HUDEP-2 (cell line): ENCODE measurements at regions not wholly inside any gene's neighbourhood (a gene's known extent, or its start where the extent isn't known, plus 50 kb on each side); places are given as distances from the start of the nearest gene placed in this dataset.
A peak's percentile ranks its signal among the peaks of the same experiment; 100 is the strongest.

Experiments
- DNase-seq, 76 experiments: peaks; one replicate each; lab custom pipeline; 2025; ENCODE audit not compliant: unreplicated experiment in 76 of 76; lab: John Stamatoyannopoulos, UW

GRCh38 chr4:62209757-62210485, 1009.8 kb downstream of the ADGRL3 start:
- DNase-seq, result no peak

- no peak for DNase-seq
Observed at GRCh38 chr4:62208921-62209320, 1008.8 kb downstream of the ADGRL3 start.

- peak in 1 of 76 experiments; percentile 0 for DNase-seq
Observed at GRCh38 chr4:62204136-62204535, 1004.0 kb downstream of the ADGRL3 start.

DNA sequence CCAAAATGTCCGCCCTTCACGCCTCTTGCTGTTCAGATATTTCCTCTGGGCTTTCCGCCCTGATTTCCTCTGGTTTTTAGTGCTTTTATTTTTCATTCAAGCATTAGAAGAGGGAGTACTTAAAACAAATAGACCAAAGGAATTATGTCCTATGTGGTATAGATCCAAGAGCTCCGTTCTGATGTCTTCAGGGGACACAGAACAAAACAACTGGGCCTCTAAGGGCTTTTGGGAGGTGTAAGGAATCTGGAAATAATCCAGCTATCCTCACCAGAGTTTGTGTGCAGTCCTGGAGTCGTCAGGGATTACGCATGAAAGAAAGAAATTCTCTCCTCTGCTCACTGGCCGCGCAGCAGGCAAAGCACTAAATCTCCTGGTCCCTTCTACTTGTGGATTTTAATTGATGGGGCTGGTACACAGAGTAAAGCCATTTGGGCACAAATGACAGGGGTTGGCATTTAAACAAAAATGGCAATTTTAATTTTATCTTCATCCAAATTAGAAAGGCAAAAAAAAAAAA, 999.2 kb downstream of the ADGRL3 start:
- no peak for DNase-seq

GRCh38 chr4:62196338-62196737, 996.2 kb downstream of the ADGRL3 start:
- no peak for DNase-seq

GRCh38 chr4:62194342-62194741, 994.2 kb downstream of the ADGRL3 start:
- DNase-seq, result no peak

GRCh38 chr4:62193761-62194160, 993.6 kb downstream of the ADGRL3 start:
- DNase-seq, result no peak

- no peak for DNase-seq
Observed at GRCh38 chr4:62191451-62192240, 991.5 kb downstream of the ADGRL3 start.

DNA sequence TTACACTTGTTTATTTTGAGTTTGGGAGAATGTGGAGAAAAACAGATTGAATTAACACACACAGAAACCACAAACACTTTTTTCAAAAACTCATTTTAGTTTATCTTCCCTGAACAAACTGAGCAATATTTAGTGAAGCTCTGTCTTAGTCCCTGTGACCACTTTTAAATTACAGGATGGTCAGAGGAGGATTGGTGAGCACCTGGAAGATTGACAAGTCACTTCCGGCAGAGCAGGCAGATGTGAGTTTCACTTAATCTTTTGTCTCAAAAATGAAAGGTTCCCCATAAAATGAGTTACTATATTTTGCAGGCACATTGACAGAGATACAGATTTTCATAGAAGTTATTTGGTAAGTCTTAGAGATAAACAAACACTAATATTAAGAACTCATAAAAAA, 970.1 kb downstream of the ADGRL3 start:
- DNase-seq, result no peak

- no peak for DNase-seq
Observed at GRCh38 chr4:62168681-62169080, 968.6 kb downstream of the ADGRL3 start.

DNA sequence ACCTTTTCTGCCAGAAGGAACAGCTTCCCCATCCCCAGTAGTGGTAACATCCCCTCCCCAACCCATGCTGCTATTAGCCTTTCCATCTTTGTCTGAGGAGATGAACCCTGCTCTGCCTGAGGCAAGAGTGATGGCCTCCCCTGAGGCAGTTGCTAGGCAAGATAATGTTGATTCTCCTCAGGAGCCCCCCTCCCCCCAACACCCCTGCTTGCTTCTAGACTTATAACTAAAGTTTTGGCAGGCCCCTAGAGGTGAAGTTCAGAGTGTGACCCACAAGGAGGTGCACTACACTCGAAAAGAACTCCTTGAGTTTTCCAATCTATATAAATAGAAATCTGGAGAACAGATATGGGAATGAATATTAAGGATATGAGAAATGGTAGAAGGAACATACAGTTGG, 962.5 kb downstream of the ADGRL3 start:
- no peak for DNase-seq

DNA sequence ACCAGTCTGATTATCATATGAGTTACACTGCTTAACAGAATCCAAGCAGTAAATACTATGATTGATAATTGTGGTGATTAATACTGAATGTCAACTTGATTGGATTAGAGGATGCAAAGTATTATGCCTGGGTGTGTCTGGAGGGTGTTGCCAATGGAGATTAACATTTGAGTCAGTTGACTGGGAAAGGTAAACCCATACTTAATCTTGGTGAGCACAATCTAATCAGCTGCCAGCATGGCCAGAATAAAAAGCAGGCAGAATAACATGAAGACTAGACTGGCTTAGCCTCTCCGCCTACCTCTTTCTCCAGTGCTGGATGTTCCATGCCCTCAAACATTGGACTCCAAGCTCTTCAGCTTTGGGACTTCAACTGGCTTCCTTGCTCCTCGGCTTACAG, 961.3 kb downstream of the ADGRL3 start:
- no peak for DNase-seq

GRCh38 chr4:62159876-62160275, 959.8 kb downstream of the ADGRL3 start:
- DNase-seq, result no peak

GRCh38 chr4:62159306-62159705, 959.2 kb downstream of the ADGRL3 start:
- DNase-seq, result no peak

- DNase-seq, result no peak
Observed at GRCh38 chr4:62156205-62156604, 956.1 kb downstream of the ADGRL3 start.

- DNase-seq, result no peak
Observed at GRCh38 chr4:62145276-62145675, 945.1 kb downstream of the ADGRL3 start.

DNA sequence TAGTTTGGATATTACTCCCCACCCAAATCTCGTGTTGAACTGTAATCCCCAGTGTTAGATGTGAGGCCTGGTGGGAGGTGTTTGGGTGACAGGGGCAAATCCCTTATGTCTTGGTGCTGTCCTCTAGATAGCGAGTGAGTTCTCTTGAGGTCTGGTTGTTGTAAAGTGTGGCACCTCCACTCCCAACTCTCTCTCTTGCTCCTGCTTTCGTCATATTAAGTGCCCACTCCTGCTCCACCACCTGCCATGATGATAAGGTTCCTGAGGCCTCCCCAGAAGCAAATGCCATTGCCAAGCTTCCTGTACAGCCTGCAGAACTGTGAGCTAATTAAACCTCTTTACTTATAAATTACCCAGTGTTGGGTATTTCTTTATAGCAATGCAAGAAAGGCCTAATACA, 944.3 kb downstream of the ADGRL3 start:
- no peak for DNase-seq

- no peak for DNase-seq
Observed at GRCh38 chr4:62135565-62136156, 935.5 kb downstream of the ADGRL3 start.

DNA sequence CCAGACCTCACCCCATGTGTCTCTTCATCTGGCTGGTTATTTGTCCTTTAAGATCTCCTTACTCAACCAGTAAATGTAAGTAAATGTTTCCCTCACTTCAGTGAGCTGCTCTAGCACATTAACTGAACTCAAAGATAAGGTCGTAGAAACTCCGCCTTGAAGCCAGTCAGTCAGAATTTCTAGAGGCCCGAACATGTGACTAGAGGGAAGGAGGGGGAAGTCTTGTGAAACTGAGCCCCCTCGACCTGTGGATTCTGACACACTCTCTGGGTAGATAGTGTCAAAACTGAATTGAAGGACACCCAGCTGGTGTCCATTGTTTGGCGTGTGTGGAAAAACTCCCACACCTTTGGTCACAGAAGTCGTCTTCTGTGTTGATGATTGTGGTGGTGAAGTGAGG, 933.9 kb downstream of the ADGRL3 start:
- peak in 1 of 76 experiments; percentile 11 for DNase-seq

- no peak for DNase-seq
Observed at GRCh38 chr4:62133101-62133897, 933.2 kb downstream of the ADGRL3 start.

GRCh38 chr4:62131049-62131448, 930.9 kb downstream of the ADGRL3 start:
- no peak for DNase-seq
